Hematopoietic multipotent progenitor cell treated with erythropoietin and hydrocortisone succinate and interleukin-3 and kit ligand, for 15 days (in vitro differentiated cells): ENCODE measurements at regions not wholly inside any gene's neighbourhood (a gene's known extent, or its start where the extent isn't known, plus 50 kb on each side); places are given as distances from the start of the nearest gene placed in this dataset.

Experiments used
- DNase-seq: peaks from one replicate; pipeline ENCODE4 v3.0.0-alpha.2; 2015; ENCODE audit warnings: low spot score

- DNase-seq, result no peak
Observed at GRCh38 chr11:27287205-27287604, 75.8 kb downstream of the CCDC34 start.

- no peak for DNase-seq
Observed at GRCh38 chr11:27285761-27286160, 77.3 kb downstream of the CCDC34 start.

- DNase-seq, result no peak
Observed at GRCh38 chr11:27282806-27283205, 80.2 kb downstream of the CCDC34 start.

GRCh38 chr11:27281740-27282590 is 81.0 kb downstream of the CCDC34 start:
- DNase-seq, result no peak

GRCh38 chr11:27281276-27281675 is 81.7 kb downstream of the CCDC34 start:
- no peak for DNase-seq

- DNase-seq, result no peak
Observed at GRCh38 chr11:27280140-27280539, 82.9 kb downstream of the CCDC34 start.

GRCh38 chr11:27279460-27279859 is 83.6 kb downstream of the CCDC34 start:
- no peak for DNase-seq

- DNase-seq, result no peak
Observed at GRCh38 chr11:27277843-27278242, 85.2 kb downstream of the CCDC34 start.

GRCh38 chr11:27276141-27276540 is 86.9 kb downstream of the CCDC34 start:
- DNase-seq, result no peak

GRCh38 chr11:27274854-27275395 is 88.1 kb downstream of the CCDC34 start:
- DNase-seq, result no peak

- DNase-seq, result no peak
Observed at GRCh38 chr11:27266125-27266524, 96.9 kb downstream of the CCDC34 start.

GRCh38 chr11:27263986-27264385 is 99.0 kb downstream of the CCDC34 start:
- no peak for DNase-seq

GRCh38 chr11:27263046-27263445 is 100.0 kb downstream of the CCDC34 start:
- no peak for DNase-seq

GRCh38 chr11:27255447-27255828 is 107.6 kb downstream of the CCDC34 start:
- DNase-seq, result no peak

GRCh38 chr11:27254744-27255446 is 108.1 kb downstream of the CCDC34 start:
- no peak for DNase-seq

GRCh38 chr11:27253224-27253623 is 109.8 kb downstream of the CCDC34 start:
- no peak for DNase-seq

- DNase-seq, result no peak
Observed at GRCh38 chr11:27250867-27251665, 111.9 kb downstream of the CCDC34 start.

- no peak for DNase-seq
Observed at GRCh38 chr11:27248576-27249509, 114.2 kb downstream of the CCDC34 start.

GRCh38 chr11:27247660-27248059 is 115.4 kb downstream of the CCDC34 start:
- DNase-seq, result no peak

GRCh38 chr11:27246925-27247324 is 116.1 kb downstream of the CCDC34 start:
- no peak for DNase-seq

- no peak for DNase-seq
Observed at GRCh38 chr11:27244900-27245299, 118.1 kb downstream of the CCDC34 start.
